ENCODE measurements at regions not wholly inside any gene's neighbourhood (a gene's known extent, or its start where the extent isn't known, plus 50 kb on each side); places are given as distances from the start of the nearest gene placed in this dataset.

GRCh38 chr1:213443415-213443814 lies 392.4 kb downstream of the RPS6KC1 start:
- no peak for TF ChIP-seq CTCF (IDR thresholded peaks at IDR 0.05; ENCODE audit: poor library complexity, severe bottlenecking)
- no peak for TF ChIP-seq POLR2AphosphoS5 (IDR thresholded peaks at IDR 0.05)
- no peak for TF ChIP-seq EP300 (conservative IDR thresholded peaks at IDR 0.05; ENCODE audit: poor library complexity, severe bottlenecking)
- TF ChIP-seq REST (IDR thresholded peaks at IDR 0.05; ENCODE audit: borderline replicate concordance): no peak
- TF ChIP-seq MXI1 (conservative IDR thresholded peaks at IDR 0.05; ENCODE audit: poor library complexity, severe bottlenecking): no peak
- no peak for TF ChIP-seq TAF1 (IDR thresholded peaks at IDR 0.05; ENCODE audit: low read depth)
